Body of pancreas (tissue), 4 donors: ENCODE measurements at regions not wholly inside any gene's neighbourhood (a gene's known extent, or its start where the extent isn't known, plus 50 kb on each side); places are given as distances from the start of the nearest gene placed in this dataset.

ENCODE experiments used
- ATAC-seq: fragments of 150-250 bp; one replicate; pipeline ENCODE4 v1.9.1; 2016
- DNase-seq, 4 donors: peaks; one replicate each; pipeline ENCODE4 v3.0.0-alpha.2; 2019
- H3K27ac ChIP-seq, 4 donors: fragments of 200-600 bp; sonication (generic); 1 replicate in 3 of 4; 2 replicates in 1 of 4; pipeline versions ENCODE4 v1.5.1 to v1.6.1; 2016 to 2019; ENCODE audit warnings: mild to moderate bottlenecking in 1 of 4, mixed read lengths in 1 of 4, moderate library complexity in 1 of 4
- H3K27me3 ChIP-seq, 2 donors: fragments of 200-600 bp; sonication (generic); one replicate each; pipeline ENCODE4 v1.6.0; 2016; ENCODE audit warnings: mild to moderate bottlenecking in 1 of 2
- H3K36me3 ChIP-seq, 2 donors: fragments of 200-600 bp; sonication (generic); replicated peaks in 1 of 2; 2 replicates each; pipeline ENCODE4 v1.5.1; 2016; ENCODE audit warnings: low read depth in 2 of 2; ENCODE audit not compliant: insufficient read depth in 1 of 2
- H3K4me1 ChIP-seq: fragments of 200-600 bp; sonication (generic); one replicate; pipeline ENCODE4 v1.6.0; 2016
- H3K4me3 ChIP-seq, 2 donors: fragments of 200-600 bp; sonication (generic); 1 replicate in 1 of 2; 2 replicates in 1 of 2; pipeline ENCODE4 v1.5.1; 2016 to 2019
- H3K9me3 ChIP-seq, 3 donors: fragments of 200-600 bp; sonication (generic); 1 replicate in 2 of 3; 2 replicates in 1 of 3; pipeline ENCODE4 v1.5.1; 2016
- POLR2A ChIP-seq, 3 donors: fragments of 450-650 bp; IDR thresholded peaks; one replicate each; pipeline ENCODE4 v1.6.1; 2016; ENCODE audit warnings: antibody characterized with exemption in 3 of 3, mild to moderate bottlenecking in 2 of 3
- WGBS, 2 donors: methylation state at CpG; one replicate each; pipeline ENCODE4 v1.1.5; 2017; 5-methylcytosine and 5-hydroxymethylcytosine counted together
- intact Hi-C: fragments of 100-400 bp; cut with DNase I; formaldehyde crosslinking; loops from one replicate; pipeline ENCODE4 v1.15.1; 2023
- TF ChIP-seq, protein P1 (sequence below), 7 experiments: fragments of 450-650 bp in 4 of 7; fragments of 200-600 bp in 3 of 7; sonication (generic) in 3 of 7; IDR thresholded peaks; one replicate each; pipeline ENCODE4 v1.5.1; 2016 to 2019; ENCODE audit warnings: antibody characterized with exemption in 7 of 7

DNA sequence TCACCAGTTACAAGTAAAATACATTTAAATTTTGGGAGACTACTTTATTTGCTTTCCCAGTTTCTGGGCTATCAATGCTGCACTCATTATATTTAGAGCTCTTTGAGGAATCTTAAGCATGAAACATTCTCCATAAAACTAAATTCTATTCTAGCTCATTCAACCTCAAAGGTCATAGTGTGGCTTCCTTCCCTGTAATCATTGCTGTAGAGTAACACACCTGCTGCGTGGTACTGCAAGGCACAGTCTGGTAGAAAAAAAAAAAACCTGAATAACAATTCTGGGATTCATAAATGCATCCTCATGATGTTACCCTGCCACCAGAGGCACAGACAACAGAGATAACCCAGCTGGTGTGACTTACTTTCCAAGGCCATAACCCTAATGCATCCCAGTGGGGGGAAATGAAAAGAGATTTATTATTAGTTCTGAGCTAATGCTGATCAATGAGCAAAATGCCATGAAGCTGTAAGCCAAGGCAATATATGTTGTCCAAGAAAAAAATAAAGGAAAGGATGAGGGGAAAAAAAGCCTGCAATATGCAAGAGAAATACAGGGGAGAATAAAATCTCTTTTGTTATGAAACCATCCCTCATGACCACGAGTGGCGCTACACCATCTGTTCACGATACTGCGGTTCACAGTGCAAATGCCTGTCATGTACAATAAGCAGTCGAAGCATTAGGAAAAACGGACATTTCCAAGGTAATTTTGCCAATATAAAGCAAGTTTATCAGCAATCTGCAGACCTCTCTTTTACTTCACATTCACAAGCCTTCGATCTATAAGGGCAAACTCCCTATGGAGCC is 1481.6 kb upstream of the PIK3C3 start:
- Histone ChIP-seq H3K27ac (no peak overlapping the region), H3K36me3 (no peaks in the 10 kb centered on the region), H3K4me3 (no peak overlapping the region), H3K27me3 (no peaks in the 10 kb centered on the region), H3K4me1 (no peaks in the 10 kb centered on the region), H3K9me3 (no peaks in the 10 kb centered on the region)
- intact Hi-C loops = no loop called here
- DNase-seq (no peak), ATAC-seq (no peak)
- 63% methylated on average over 8 of the region's 8 CpGs for WGBS, 2 donors
- TF ChIP-seq, protein P1, sequence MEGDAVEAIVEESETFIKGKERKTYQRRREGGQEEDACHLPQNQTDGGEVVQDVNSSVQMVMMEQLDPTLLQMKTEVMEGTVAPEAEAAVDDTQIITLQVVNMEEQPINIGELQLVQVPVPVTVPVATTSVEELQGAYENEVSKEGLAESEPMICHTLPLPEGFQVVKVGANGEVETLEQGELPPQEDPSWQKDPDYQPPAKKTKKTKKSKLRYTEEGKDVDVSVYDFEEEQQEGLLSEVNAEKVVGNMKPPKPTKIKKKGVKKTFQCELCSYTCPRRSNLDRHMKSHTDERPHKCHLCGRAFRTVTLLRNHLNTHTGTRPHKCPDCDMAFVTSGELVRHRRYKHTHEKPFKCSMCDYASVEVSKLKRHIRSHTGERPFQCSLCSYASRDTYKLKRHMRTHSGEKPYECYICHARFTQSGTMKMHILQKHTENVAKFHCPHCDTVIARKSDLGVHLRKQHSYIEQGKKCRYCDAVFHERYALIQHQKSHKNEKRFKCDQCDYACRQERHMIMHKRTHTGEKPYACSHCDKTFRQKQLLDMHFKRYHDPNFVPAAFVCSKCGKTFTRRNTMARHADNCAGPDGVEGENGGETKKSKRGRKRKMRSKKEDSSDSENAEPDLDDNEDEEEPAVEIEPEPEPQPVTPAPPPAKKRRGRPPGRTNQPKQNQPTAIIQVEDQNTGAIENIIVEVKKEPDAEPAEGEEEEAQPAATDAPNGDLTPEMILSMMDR (IDR thresholded peaks at IDR 0.05) = no peak
- no peak for TF ChIP-seq POLR2A (IDR thresholded peaks at IDR 0.05)

- no peak for TF ChIP-seq POLR2A (IDR thresholded peaks at IDR 0.05)
- 71 to 74% methylated on average over 3 of the region's 3 CpGs for WGBS, 2 donors
- ATAC-seq (no peak), DNase-seq (no peak)
- Histone ChIP-seq H3K27ac (no peak overlapping the region), H3K9me3 (no peaks in the 10 kb centered on the region), H3K4me1 (no peaks in the 10 kb centered on the region), H3K36me3 (no peaks in the 10 kb centered on the region), H3K27me3 (no peaks in the 10 kb centered on the region), H3K4me3 (no peak overlapping the region)
- intact Hi-C loops = no loop called here
Measured at GRCh38 chr18:40470723-40471122, 1484.3 kb upstream of the PIK3C3 start.

GRCh38 chr18:40469851-40470250 is 1485.2 kb upstream of the PIK3C3 start:
- Histone ChIP-seq H3K36me3 (no peaks in the 10 kb centered on the region), H3K27ac (no peak overlapping the region), H3K9me3 (no peaks in the 10 kb centered on the region), H3K4me3 (no peak overlapping the region), H3K4me1 (no peaks in the 10 kb centered on the region), H3K27me3 (no peaks in the 10 kb centered on the region)
- 85 to 92% methylated on average over 4 of the region's 4 CpGs for WGBS, 2 donors
- TF ChIP-seq, protein P1 (IDR thresholded peaks at IDR 0.05) = no peak
- no peak for TF ChIP-seq POLR2A (IDR thresholded peaks at IDR 0.05)
- DNase-seq = no peak
- ATAC-seq = no peak
- intact Hi-C loops = no loop called here

GRCh38 chr18:40469316-40469715 is 1485.7 kb upstream of the PIK3C3 start:
- H3K4me1 ChIP-seq = no peaks in the 10 kb centered on the region
- ATAC-seq (no peak), DNase-seq (no peak)
- H3K27ac ChIP-seq = no peak overlapping the region
- H3K36me3 ChIP-seq = no peaks in the 10 kb centered on the region
- H3K4me3 ChIP-seq = no peak overlapping the region
- no peaks in the 10 kb centered on the region for H3K27me3 ChIP-seq
- intact Hi-C loops = no loop called here
- no peak for TF ChIP-seq POLR2A (IDR thresholded peaks at IDR 0.05)
- TF ChIP-seq, protein P1 (IDR thresholded peaks at IDR 0.05) = no peak
- H3K9me3 ChIP-seq = no peaks in the 10 kb centered on the region

DNA sequence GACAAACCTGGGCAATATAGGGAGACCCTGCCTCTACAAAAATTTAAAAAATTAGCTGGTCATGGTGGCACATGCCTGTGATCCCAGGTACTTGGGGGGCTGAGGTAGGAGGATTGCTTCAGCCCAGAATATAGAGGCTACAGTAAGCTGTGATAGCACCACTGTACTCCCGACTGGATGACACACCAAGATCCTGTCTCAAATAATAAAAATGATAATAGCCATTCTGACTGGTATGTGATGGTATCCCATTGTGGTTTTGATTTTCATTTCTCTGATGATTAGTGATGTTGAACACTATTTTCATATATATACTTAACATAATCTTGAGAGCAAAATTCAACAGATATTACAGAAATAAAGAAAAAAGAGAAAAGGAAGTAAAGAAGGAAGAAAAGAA is 1491.0 kb upstream of the PIK3C3 start:
- Histone ChIP-seq H3K4me3 (no peak overlapping the region), H3K36me3 (no peaks in the 10 kb centered on the region), H3K27ac (no peak overlapping the region), H3K27me3 (no peaks in the 10 kb centered on the region), H3K9me3 (no peaks in the 10 kb centered on the region), H3K4me1 (no peaks in the 10 kb centered on the region)
- no peak for ATAC-seq
- intact Hi-C loops = no loop called here
- 55 to 56% methylated on average over 1 of the region's 1 CpG for whole genome bisulfite sequencing, 2 donors
- TF ChIP-seq, protein P1 (IDR thresholded peaks at IDR 0.05) = no peak
- no peak for TF ChIP-seq POLR2A (IDR thresholded peaks at IDR 0.05)
- DNase-seq = no peak
